Heart left ventricle (tissue), 13 donors: ENCODE measurements at regions not wholly inside any gene's neighbourhood (a gene's known extent, or its start where the extent isn't known, plus 50 kb on each side); places are given as distances from the start of the nearest gene placed in this dataset.

Experiments
- POLR2A ChIP-seq, 2 donors: fragments of 450-650 bp; IDR thresholded peaks; one replicate each; pipeline ENCODE4 v1.6.1; 2017; ENCODE audit warnings: antibody characterized with exemption in 2 of 2, mild to moderate bottlenecking in 2 of 2, moderate library complexity in 2 of 2
- TF ChIP-seq, protein P1 (sequence below), 12 donors: fragments of 200-600 bp; sonication (generic) in 4 of 12; IDR thresholded peaks; one replicate each; pipeline versions ENCODE4 v1.5.0 to v1.8.0; 2018 to 2022; ENCODE audit warnings: antibody characterized with exemption in 12 of 12, mild to moderate bottlenecking in 5 of 12
- donor health status: ischemic (EF 13 %, LVEDD 7.1; RV severe dilation, severe dysfunction).
- donor health status: DM: no; HTN: yes; CAD: no.
- donor health status: DM: no; HTN: no; CAD: no.
- donor health status: ischemic (EF 25% LVEDD 6.9; RV normal size, moderate dysfunction).
- donor health status: ischemic (EF 25% LVEDD 5.7; RV mildly dilated, moderate dysfunction).
- donor health status: ischemic (EF 35%, LVEDD 5.7; RV mildly dilated, moderate dysfunction).
- donor health status: nonischemic (EF 11% LVEDD 7.7; RV severe dilation, severe dysfunction).
- donor health status: DM: yes; HTN: yes; CAD: no.
- donor health status: PGD.
- donor health status: ischemic (EF 29% LVEDD 5.4; RV normal size, mild dysfunction).
- donor health status: nonischemic (EF 23%, LVEDD 6.1; RV moderate dilation, normal function).

GRCh38 chr3:113133140-113133539 lies 78.2 kb upstream of the BOC start:
- no peak for TF ChIP-seq POLR2A (IDR thresholded peaks at IDR 0.05)
- TF ChIP-seq, protein P1, sequence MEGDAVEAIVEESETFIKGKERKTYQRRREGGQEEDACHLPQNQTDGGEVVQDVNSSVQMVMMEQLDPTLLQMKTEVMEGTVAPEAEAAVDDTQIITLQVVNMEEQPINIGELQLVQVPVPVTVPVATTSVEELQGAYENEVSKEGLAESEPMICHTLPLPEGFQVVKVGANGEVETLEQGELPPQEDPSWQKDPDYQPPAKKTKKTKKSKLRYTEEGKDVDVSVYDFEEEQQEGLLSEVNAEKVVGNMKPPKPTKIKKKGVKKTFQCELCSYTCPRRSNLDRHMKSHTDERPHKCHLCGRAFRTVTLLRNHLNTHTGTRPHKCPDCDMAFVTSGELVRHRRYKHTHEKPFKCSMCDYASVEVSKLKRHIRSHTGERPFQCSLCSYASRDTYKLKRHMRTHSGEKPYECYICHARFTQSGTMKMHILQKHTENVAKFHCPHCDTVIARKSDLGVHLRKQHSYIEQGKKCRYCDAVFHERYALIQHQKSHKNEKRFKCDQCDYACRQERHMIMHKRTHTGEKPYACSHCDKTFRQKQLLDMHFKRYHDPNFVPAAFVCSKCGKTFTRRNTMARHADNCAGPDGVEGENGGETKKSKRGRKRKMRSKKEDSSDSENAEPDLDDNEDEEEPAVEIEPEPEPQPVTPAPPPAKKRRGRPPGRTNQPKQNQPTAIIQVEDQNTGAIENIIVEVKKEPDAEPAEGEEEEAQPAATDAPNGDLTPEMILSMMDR (IDR thresholded peaks at IDR 0.05) = no peak
